GM20000 (cell line): ENCODE measurements at regions not wholly inside any gene's neighbourhood (a gene's known extent, or its start where the extent isn't known, plus 50 kb on each side); places are given as distances from the start of the nearest gene placed in this dataset.

Experiments
- DNase-seq: peaks from one replicate; pipeline ENCODE4 v3.0.0; 2012; ENCODE audit warnings: low spot score
- CTCF ChIP-seq: IDR thresholded peaks from 2 replicates; pipeline ENCODE4 v1.5.1; 2012; ENCODE audit warnings: mild to moderate bottlenecking, control low read depth; ENCODE audit errors: extremely low read depth, missing control alignments

DNA sequence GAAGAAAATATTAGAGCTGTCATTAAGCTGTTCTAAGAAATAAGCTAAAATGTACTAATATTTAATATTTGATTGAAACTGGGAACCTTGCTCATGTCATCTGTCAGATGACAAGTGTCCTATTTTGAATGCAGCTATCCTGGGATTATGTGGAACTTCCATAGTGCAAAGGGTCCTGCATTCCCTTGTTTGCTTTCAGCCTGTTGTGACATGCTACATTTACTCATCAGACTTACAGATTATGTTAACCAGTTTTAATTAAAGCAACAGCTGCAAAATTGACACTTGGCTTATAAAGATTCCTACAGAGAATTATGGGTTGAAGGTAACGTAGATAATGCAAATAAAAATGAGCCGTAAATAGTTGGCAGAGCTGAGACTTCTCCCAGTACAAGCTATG lies 458.4 kb upstream of the RGS6 start:
- no peak for TF ChIP-seq CTCF

GRCh38 chr14:71474301-71475265 lies 457.6 kb upstream of the RGS6 start:
- no peak for TF ChIP-seq CTCF
- DNase-seq = no peak

More for the DNA sequence above, 458.4 kb upstream of the RGS6 start:
- DNase-seq = no peak

- TF ChIP-seq CTCF = no peak
- no peak for DNase-seq
These were observed 456.3 kb upstream of the RGS6 start for GRCh38 chr14:71475916-71476315.

DNA sequence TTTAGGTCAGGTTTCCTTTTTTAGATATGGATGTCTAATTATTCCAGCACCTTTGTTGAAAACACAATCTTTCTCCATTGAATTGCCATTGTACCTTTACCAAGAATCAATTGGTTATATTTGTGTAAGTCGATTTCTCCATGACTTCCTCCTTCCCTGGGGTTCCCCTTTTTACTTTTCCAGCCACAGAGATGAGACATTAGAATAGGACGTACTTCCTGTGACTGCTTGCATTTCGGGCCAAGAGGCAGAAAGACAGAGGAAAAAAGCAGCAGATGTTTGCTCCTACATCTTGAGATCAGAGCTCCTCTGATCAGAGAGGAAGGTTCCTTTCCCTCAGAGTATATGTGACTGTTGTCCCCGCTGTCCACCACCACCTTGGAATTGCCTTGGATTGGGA lies 453.7 kb upstream of the RGS6 start:
- no peak for TF ChIP-seq CTCF
- DNase-seq = no peak

- TF ChIP-seq CTCF = no peak
- DNase-seq = no peak
These were observed 451.1 kb upstream of the RGS6 start for GRCh38 chr14:71481021-71481654.

DNA sequence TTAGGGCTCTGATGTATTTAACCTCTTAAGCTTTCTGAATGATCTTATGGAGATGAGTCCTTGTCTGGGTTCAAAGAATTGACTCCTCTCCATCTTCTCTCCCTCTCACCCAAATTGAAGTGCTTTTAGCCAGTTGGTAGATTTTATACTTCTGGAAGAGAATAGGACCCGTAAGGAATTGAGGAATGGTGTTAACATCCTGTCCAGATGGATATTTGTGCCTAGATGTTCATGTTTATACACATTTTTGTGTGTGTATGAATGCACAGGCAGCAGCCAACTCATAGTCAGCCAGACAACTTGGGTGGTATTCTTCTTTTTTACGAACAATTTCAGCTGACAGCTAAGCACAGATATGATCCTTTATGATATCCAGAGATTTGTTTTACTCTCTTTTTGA lies 449.6 kb upstream of the RGS6 start:
- DNase-seq = no peak
- TF ChIP-seq CTCF = no peak

GRCh38 chr14:71483154-71483553 lies 449.1 kb upstream of the RGS6 start:
- DNase-seq = no peak
- TF ChIP-seq CTCF = no peak
